ENCODE measurements at regions not wholly inside any gene's neighbourhood (a gene's known extent, or its start where the extent isn't known, plus 50 kb on each side); places are given as distances from the start of the nearest gene placed in this dataset.
A peak's percentile ranks its signal among the peaks of the same experiment; 100 is the strongest.

DNA sequence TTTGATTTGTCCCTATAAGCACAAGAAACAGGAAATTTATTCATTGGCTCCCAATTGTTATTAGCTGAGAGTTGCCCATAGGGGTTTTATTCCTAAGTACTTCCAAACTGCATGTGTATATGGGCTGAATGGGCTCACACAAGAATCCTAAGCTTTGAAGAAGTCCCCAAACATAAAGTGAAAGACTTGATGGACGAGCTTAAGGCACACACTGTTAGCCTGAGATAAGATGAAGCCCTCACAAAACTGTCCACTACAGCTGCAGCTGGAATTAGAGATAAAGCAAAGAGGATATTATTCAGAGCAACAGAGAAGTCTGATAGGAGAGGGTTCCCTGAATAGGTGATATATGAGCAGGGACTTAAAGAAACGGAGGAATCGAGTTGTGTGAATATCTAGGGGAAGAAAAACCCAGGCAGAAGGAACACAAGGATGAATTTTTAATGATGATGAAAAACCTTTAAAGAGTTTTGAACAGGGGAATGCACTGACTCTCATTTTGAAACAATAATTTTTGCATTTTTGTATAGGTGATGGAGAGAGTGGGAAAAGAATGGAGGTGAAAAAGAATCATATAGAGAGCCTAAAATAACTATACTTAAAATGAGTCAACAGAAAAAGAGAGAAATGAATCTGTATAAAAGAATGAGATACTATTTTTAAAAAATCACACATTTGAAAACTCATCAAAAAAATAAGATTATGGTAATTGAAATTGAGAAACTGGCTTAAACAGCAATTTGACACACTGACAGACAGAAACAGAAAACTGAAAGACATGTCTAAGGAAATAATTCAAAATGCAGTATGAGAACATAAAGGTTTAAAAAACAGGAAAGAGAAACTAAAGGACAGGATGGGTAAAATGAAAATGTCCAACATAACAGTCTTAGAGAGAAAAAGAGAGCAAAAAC, 133.6 kb upstream of the POGK start:
- Histone ChIP-seq H3K27ac (ENCODE audit: low read depth, low read length) (no peak overlapping the region), H3K79me1 (ENCODE audit: low read length) (no peaks in the 10 kb centered on the region), H3K4ac (ENCODE audit: low read depth, low read length) (no peak overlapping the region), H3K4me3 (ENCODE audit: low read length) (no peak overlapping the region), H2AK5ac (ENCODE audit: low read length) (no peak overlapping the region), H3K79me2 (ENCODE audit: control insufficient read depth, insufficient read depth, low read length) (no peaks in the 10 kb centered on the region), H4K5ac (ENCODE audit: low read length) (no peak overlapping the region), H2BK15ac (replicated peaks; ENCODE audit: low read depth) (no peak overlapping the region), H3K18ac (ENCODE audit: low read length) (no peak overlapping the region), H3K36me3 (ENCODE audit: control insufficient read depth, insufficient read depth, low read length) (no peaks in the 10 kb centered on the region), H3K4me2 (ENCODE audit: low read length) (no peak overlapping the region), H4K8ac (ENCODE audit: low read depth, low read length) (no peak overlapping the region), H3K23ac (ENCODE audit: low read length) (no peak overlapping the region), H3K9ac (ENCODE audit: low read length) (no peak overlapping the region), H3K27me3 (ENCODE audit: insufficient read depth, low read length, poor library complexity) (no peaks in the 10 kb centered on the region), H2BK120ac (ENCODE audit: low read depth, low read length) (no peak overlapping the region), H2BK5ac (ENCODE audit: low read length) (no peak overlapping the region), H3K56ac (ENCODE audit: low read length) (no peak overlapping the region), H3K4me1 (ENCODE audit: control insufficient read depth, low read depth, low read length) (no peaks in the 10 kb centered on the region)
- WGBS (ENCODE audit: extremely low coverage, insufficient coverage, low lambda C conversion rate): no CpG with 5 or more reads among the region's 3 CpGs
- no peak for DNase-seq

DNA sequence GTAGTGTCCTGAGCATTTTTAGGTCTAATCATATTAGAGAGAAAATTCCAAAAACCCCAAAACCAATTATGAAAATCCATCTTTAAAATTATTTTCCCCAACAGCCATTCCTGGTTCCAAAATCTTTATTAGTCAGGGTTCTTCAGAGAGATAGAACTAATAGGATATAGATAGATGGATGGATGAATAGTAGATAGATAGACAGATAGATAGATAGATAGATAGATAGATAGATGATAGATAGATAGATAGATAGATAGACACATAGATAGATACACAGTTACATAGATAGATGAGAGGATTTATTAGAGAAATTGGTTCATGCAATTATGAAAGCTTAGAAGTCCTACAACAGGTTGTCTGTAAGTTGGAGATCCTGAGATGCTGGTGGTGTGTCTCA, 122.7 kb upstream of the POGK start:
- H3K56ac ChIP-seq (ENCODE audit: low read length): no peak overlapping the region
- no peaks in the 10 kb centered on the region for H3K36me3 ChIP-seq (ENCODE audit: control insufficient read depth, insufficient read depth, low read length)
- no peaks in the 10 kb centered on the region for H3K27me3 ChIP-seq (ENCODE audit: insufficient read depth, low read length, poor library complexity)
- no peak overlapping the region for H2BK15ac ChIP-seq (replicated peaks; ENCODE audit: low read depth)
- no peak overlapping the region for H2BK120ac ChIP-seq (ENCODE audit: low read depth, low read length)
- no peak overlapping the region for H3K27ac ChIP-seq (ENCODE audit: low read depth, low read length)
- H3K4ac ChIP-seq (ENCODE audit: low read depth, low read length): no peak overlapping the region
- DNase-seq: no peak
- H3K4me1 ChIP-seq (ENCODE audit: control insufficient read depth, low read depth, low read length): no peaks in the 10 kb centered on the region
- no peaks in the 10 kb centered on the region for H3K79me2 ChIP-seq (ENCODE audit: control insufficient read depth, insufficient read depth, low read length)
- no peak overlapping the region for H3K9ac ChIP-seq (ENCODE audit: low read length)
- H3K23ac ChIP-seq (ENCODE audit: low read length): no peak overlapping the region
- H3K79me1 ChIP-seq (ENCODE audit: low read length): no peaks in the 10 kb centered on the region
- no peak overlapping the region for H4K8ac ChIP-seq (ENCODE audit: low read depth, low read length)
- no peak overlapping the region for H3K18ac ChIP-seq (ENCODE audit: low read length)
- no peak overlapping the region for H3K4me3 ChIP-seq (ENCODE audit: low read length)
- H2AK5ac ChIP-seq (ENCODE audit: low read length): no peak overlapping the region
- no peak overlapping the region for H2BK5ac ChIP-seq (ENCODE audit: low read length)
- H3K4me2 ChIP-seq (ENCODE audit: low read length): no peak overlapping the region
- H4K5ac ChIP-seq (ENCODE audit: low read length): no peak overlapping the region

DNA sequence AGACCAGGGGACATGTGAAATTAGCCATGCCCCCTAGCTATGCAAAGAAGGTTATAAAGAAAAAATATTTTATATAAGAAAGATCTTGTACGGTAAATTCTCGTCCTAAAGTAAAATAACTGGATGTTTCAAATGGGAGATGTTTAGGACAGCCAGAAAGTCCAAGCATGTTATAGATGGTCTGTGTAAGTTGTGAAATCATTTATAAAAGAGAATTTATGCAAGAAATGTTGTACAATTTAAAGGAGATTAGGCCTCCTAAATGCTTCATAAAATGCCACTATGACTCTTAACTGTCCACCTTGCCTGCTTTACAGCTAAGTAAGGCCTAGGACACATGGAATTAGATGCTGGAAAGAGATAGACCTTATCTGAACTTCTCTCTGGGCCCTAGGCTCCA, 118.1 kb upstream of the POGK start:
- no peak overlapping the region for H3K4me3 ChIP-seq (ENCODE audit: low read length)
- no peak overlapping the region for H4K8ac ChIP-seq (ENCODE audit: low read depth, low read length)
- H2BK15ac ChIP-seq (replicated peaks; ENCODE audit: low read depth): no peak overlapping the region
- no peak overlapping the region for H3K27ac ChIP-seq (ENCODE audit: low read depth, low read length)
- peak; percentile 52 for DNase-seq
- H3K4ac ChIP-seq (ENCODE audit: low read depth, low read length): no peak overlapping the region
- no peak overlapping the region for H3K56ac ChIP-seq (ENCODE audit: low read length)
- H3K9ac ChIP-seq (ENCODE audit: low read length): no peak overlapping the region
- no peaks in the 10 kb centered on the region for H3K36me3 ChIP-seq (ENCODE audit: control insufficient read depth, insufficient read depth, low read length)
- H3K4me2 ChIP-seq (ENCODE audit: low read length): no peak overlapping the region
- H3K23ac ChIP-seq (ENCODE audit: low read length): no peak overlapping the region
- H2BK120ac ChIP-seq (ENCODE audit: low read depth, low read length): no peak overlapping the region
- no peak overlapping the region for H2BK5ac ChIP-seq (ENCODE audit: low read length)
- no peak overlapping the region for H2AK5ac ChIP-seq (ENCODE audit: low read length)
- H3K4me1 ChIP-seq (ENCODE audit: control insufficient read depth, low read depth, low read length): no peaks in the 10 kb centered on the region
- H3K18ac ChIP-seq (ENCODE audit: low read length): no peak overlapping the region
- no peaks in the 10 kb centered on the region for H3K79me1 ChIP-seq (ENCODE audit: low read length)
- H3K79me2 ChIP-seq (ENCODE audit: control insufficient read depth, insufficient read depth, low read length): no peaks in the 10 kb centered on the region
- no CpG with 5 or more reads among the region's 2 CpGs for WGBS (ENCODE audit: extremely low coverage, insufficient coverage, low lambda C conversion rate)
- H3K27me3 ChIP-seq (ENCODE audit: insufficient read depth, low read length, poor library complexity): no peaks in the 10 kb centered on the region
- H4K5ac ChIP-seq (ENCODE audit: low read length): no peak overlapping the region

DNA sequence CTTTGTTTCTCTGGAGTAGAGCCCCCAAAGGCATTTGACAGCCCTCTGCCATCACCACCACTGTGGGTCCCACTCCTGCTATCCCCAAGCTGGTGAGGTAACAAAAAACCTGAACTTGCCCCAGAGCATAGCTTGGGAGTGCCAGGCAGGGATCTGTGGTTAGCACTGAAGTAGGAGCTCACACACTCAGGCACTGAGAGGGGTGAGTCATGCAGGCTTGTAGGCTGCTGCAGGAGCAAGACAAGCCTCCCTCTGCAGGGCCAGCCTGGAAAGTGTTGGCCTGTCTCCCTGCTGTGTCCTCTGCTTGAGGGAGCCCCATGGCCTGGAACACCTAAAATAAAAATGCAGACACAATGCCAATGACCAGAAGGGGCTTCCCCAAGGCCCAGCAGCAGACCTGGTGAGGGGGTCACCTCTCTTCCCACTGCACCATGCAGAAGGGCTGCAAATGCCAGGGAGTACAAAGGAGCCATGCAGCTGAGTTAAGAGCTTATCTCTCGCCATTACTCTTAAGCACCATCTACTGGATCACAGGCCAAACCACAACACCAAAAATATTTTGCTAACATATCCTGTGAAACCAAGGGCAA, 108.9 kb upstream of the POGK start:
- no peak overlapping the region for H3K4ac ChIP-seq (ENCODE audit: low read depth, low read length)
- no peak overlapping the region for H3K56ac ChIP-seq (ENCODE audit: low read length)
- H4K8ac ChIP-seq (ENCODE audit: low read depth, low read length): no peak overlapping the region
- H3K4me1 ChIP-seq (ENCODE audit: control insufficient read depth, low read depth, low read length): no peaks in the 10 kb centered on the region
- H3K27me3 ChIP-seq (ENCODE audit: insufficient read depth, low read length, poor library complexity): no peaks in the 10 kb centered on the region
- H3K18ac ChIP-seq (ENCODE audit: low read length): no peak overlapping the region
- H2BK5ac ChIP-seq (ENCODE audit: low read length): no peak overlapping the region
- no peak overlapping the region for H4K5ac ChIP-seq (ENCODE audit: low read length)
- no peak overlapping the region for H3K9ac ChIP-seq (ENCODE audit: low read length)
- WGBS (ENCODE audit: extremely low coverage, insufficient coverage, low lambda C conversion rate): no CpG with 5 or more reads among the region's 1 CpG
- no peaks in the 10 kb centered on the region for H3K79me2 ChIP-seq (ENCODE audit: control insufficient read depth, insufficient read depth, low read length)
- DNase-seq: peak; percentile 55
- H2BK15ac ChIP-seq (replicated peaks; ENCODE audit: low read depth): no peak overlapping the region
- no peak overlapping the region for H3K4me2 ChIP-seq (ENCODE audit: low read length)
- H3K4me3 ChIP-seq (ENCODE audit: low read length): no peak overlapping the region
- no peak overlapping the region for H2AK5ac ChIP-seq (ENCODE audit: low read length)
- no peak overlapping the region for H2BK120ac ChIP-seq (ENCODE audit: low read depth, low read length)
- H3K79me1 ChIP-seq (ENCODE audit: low read length): no peaks in the 10 kb centered on the region
- no peak overlapping the region for H3K23ac ChIP-seq (ENCODE audit: low read length)
- no peak overlapping the region for H3K27ac ChIP-seq (ENCODE audit: low read depth, low read length)
- H3K36me3 ChIP-seq (ENCODE audit: control insufficient read depth, insufficient read depth, low read length): no peaks in the 10 kb centered on the region

DNA sequence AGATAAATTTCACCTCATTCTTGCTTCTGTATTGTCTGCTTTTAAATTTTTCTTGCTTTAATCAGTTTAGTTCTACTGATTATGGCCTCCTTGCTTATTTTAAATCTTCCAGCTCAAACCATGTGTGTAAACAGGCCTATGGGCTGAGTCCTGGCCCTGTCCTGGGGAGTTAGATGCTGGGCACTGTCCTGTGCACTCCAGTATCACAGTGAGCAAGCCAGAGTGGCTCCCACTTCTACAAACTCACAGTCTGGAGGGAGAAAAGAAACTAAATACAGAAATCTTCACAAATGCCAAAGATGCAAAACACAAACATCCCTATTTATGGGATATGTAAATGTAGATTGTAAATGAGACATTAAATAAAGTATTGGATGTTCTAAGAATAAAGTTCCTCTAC, 101.1 kb upstream of the POGK start:
- no peak overlapping the region for H4K8ac ChIP-seq (ENCODE audit: low read depth, low read length)
- DNase-seq: no peak
- H3K4me2 ChIP-seq (ENCODE audit: low read length): no peak overlapping the region

DNA sequence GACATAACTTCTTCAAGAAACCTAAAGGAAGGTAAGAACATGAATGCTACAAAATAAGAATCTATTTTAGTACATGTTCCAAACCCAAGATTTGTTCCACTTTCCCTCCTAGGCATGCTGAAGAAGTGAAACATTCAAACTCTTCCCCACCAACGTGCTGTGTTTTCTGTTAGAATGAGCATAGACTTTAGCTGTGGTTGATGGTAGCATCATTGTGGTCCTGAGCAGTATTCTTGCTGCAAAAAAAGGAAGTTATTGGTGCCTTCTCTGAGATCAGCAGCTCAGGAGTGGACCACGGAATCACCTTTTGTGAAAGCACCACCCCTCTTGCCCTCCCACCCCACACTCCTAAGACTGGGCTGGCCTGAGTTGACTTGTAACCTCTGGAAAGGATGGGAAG, 100.4 kb upstream of the POGK start:
- WGBS (ENCODE audit: extremely low coverage, insufficient coverage, low lambda C conversion rate): no CpG with 5 or more reads among the region's 2 CpGs
- Histone ChIP-seq H3K4ac (ENCODE audit: low read depth, low read length) (no peak overlapping the region), H3K23ac (ENCODE audit: low read length) (no peak overlapping the region), H3K36me3 (ENCODE audit: control insufficient read depth, insufficient read depth, low read length) (no peaks in the 10 kb centered on the region), H2BK5ac (ENCODE audit: low read length) (no peak overlapping the region), H3K18ac (ENCODE audit: low read length) (no peak overlapping the region), H2BK15ac (replicated peaks; ENCODE audit: low read depth) (no peak overlapping the region), H4K8ac (ENCODE audit: low read depth, low read length) (no peak overlapping the region), H2AK5ac (ENCODE audit: low read length) (no peak overlapping the region), H2BK120ac (ENCODE audit: low read depth, low read length) (no peak overlapping the region), H3K4me3 (ENCODE audit: low read length) (no peak overlapping the region), H3K9ac (ENCODE audit: low read length) (no peak overlapping the region), H4K5ac (ENCODE audit: low read length) (no peak overlapping the region), H3K4me1 (ENCODE audit: control insufficient read depth, low read depth, low read length) (no peaks in the 10 kb centered on the region), H3K4me2 (ENCODE audit: low read length) (no peak overlapping the region), H3K56ac (ENCODE audit: low read length) (no peak overlapping the region), H3K79me2 (ENCODE audit: control insufficient read depth, insufficient read depth, low read length) (no peaks in the 10 kb centered on the region), H3K27ac (ENCODE audit: low read depth, low read length) (no peak overlapping the region), H3K27me3 (ENCODE audit: insufficient read depth, low read length, poor library complexity) (no peaks in the 10 kb centered on the region), H3K79me1 (ENCODE audit: low read length) (no peaks in the 10 kb centered on the region)
- DNase-seq: no peak

More for the DNA sequence above, 101.1 kb upstream of the POGK start:
- H3K27ac ChIP-seq (ENCODE audit: low read depth, low read length): no peak overlapping the region
- no peaks in the 10 kb centered on the region for H3K79me2 ChIP-seq (ENCODE audit: control insufficient read depth, insufficient read depth, low read length)
- no peaks in the 10 kb centered on the region for H3K79me1 ChIP-seq (ENCODE audit: low read length)
- H3K27me3 ChIP-seq (ENCODE audit: insufficient read depth, low read length, poor library complexity): no peaks in the 10 kb centered on the region
- H3K4ac ChIP-seq (ENCODE audit: low read depth, low read length): no peak overlapping the region
- no peak overlapping the region for H2AK5ac ChIP-seq (ENCODE audit: low read length)
- H3K9ac ChIP-seq (ENCODE audit: low read length): no peak overlapping the region
- no peak overlapping the region for H2BK120ac ChIP-seq (ENCODE audit: low read depth, low read length)
- no peak overlapping the region for H2BK15ac ChIP-seq (replicated peaks; ENCODE audit: low read depth)
- no peak overlapping the region for H3K4me3 ChIP-seq (ENCODE audit: low read length)
- H3K23ac ChIP-seq (ENCODE audit: low read length): no peak overlapping the region
- H4K5ac ChIP-seq (ENCODE audit: low read length): no peak overlapping the region
- H3K36me3 ChIP-seq (ENCODE audit: control insufficient read depth, insufficient read depth, low read length): no peaks in the 10 kb centered on the region
- no peak overlapping the region for H3K56ac ChIP-seq (ENCODE audit: low read length)
- no peak overlapping the region for H2BK5ac ChIP-seq (ENCODE audit: low read length)
- H3K18ac ChIP-seq (ENCODE audit: low read length): no peak overlapping the region
- no peaks in the 10 kb centered on the region for H3K4me1 ChIP-seq (ENCODE audit: control insufficient read depth, low read depth, low read length)
